ENCODE measurements at regions not wholly inside any gene's neighbourhood (a gene's known extent, or its start where the extent isn't known, plus 50 kb on each side); places are given as distances from the start of the nearest gene placed in this dataset.
"Not testable (repeated sequence)": the region's sequence is repeated elsewhere in the genome, so short reads cannot be mapped to it uniquely, and the experiment has no call there.

GRCh38 chr9:79056041-79056440 lies 515.7 kb upstream of the TLE4 start:
- DNase-seq (ENCODE audit: low read depth in 2 of 2, low spot score in 1 of 2), result no peak

- DNase-seq (ENCODE audit: low read depth in 2 of 2, low spot score in 1 of 2), result no peak
These were observed 514.2 kb upstream of the TLE4 start for GRCh38 chr9:79057576-79057975.

- DNase-seq (ENCODE audit: low read depth in 2 of 2, low spot score in 1 of 2), result no peak
These were observed 511.0 kb upstream of the TLE4 start for GRCh38 chr9:79060766-79061165.

GRCh38 chr9:79061752-79062616 lies 509.8 kb upstream of the TLE4 start:
- no peak for DNase-seq (ENCODE audit: low read depth in 2 of 2, low spot score in 1 of 2)

- no peak for DNase-seq (ENCODE audit: low read depth in 2 of 2, low spot score in 1 of 2)
These were observed 498.6 kb upstream of the TLE4 start for GRCh38 chr9:79073201-79073600.

- no peak for DNase-seq (ENCODE audit: low read depth in 2 of 2, low spot score in 1 of 2)
These were observed 491.2 kb upstream of the TLE4 start for GRCh38 chr9:79080536-79080935.

GRCh38 chr9:79083621-79084020 lies 488.1 kb upstream of the TLE4 start:
- no peak for DNase-seq (ENCODE audit: low read depth in 2 of 2, low spot score in 1 of 2)

- no peak for DNase-seq (ENCODE audit: low read depth in 2 of 2, low spot score in 1 of 2)
These were observed 484.6 kb upstream of the TLE4 start for GRCh38 chr9:79087133-79087532.

GRCh38 chr9:79089054-79089560 lies 482.7 kb upstream of the TLE4 start:
- no peak for DNase-seq (ENCODE audit: low read depth in 2 of 2, low spot score in 1 of 2)

GRCh38 chr9:79089851-79090250 lies 481.9 kb upstream of the TLE4 start:
- not testable (repeated sequence) for DNase-seq (ENCODE audit: low read depth in 2 of 2, low spot score in 1 of 2)

GRCh38 chr9:79103257-79103656 lies 468.5 kb upstream of the TLE4 start:
- not testable (repeated sequence) for DNase-seq (ENCODE audit: low read depth in 2 of 2, low spot score in 1 of 2)

GRCh38 chr9:79104216-79104615 lies 467.5 kb upstream of the TLE4 start:
- no peak for DNase-seq (ENCODE audit: low read depth in 2 of 2, low spot score in 1 of 2)

- no peak for DNase-seq (ENCODE audit: low read depth in 2 of 2, low spot score in 1 of 2)
These were observed 466.8 kb upstream of the TLE4 start for GRCh38 chr9:79104951-79105350.

- no peak for DNase-seq (ENCODE audit: low read depth in 2 of 2, low spot score in 1 of 2)
These were observed 463.7 kb upstream of the TLE4 start for GRCh38 chr9:79107911-79108676.

- no peak for DNase-seq (ENCODE audit: low read depth in 2 of 2, low spot score in 1 of 2)
These were observed 460.1 kb upstream of the TLE4 start for GRCh38 chr9:79111653-79112052.

GRCh38 chr9:79115176-79115575 lies 456.6 kb upstream of the TLE4 start:
- DNase-seq (ENCODE audit: low read depth in 2 of 2, low spot score in 1 of 2), result no peak

GRCh38 chr9:79116041-79116440 lies 455.7 kb upstream of the TLE4 start:
- no peak for DNase-seq (ENCODE audit: low read depth in 2 of 2, low spot score in 1 of 2)

GRCh38 chr9:79116709-79117108 lies 455.1 kb upstream of the TLE4 start:
- no peak for DNase-seq (ENCODE audit: low read depth in 2 of 2, low spot score in 1 of 2)

GRCh38 chr9:79120533-79120932 lies 451.2 kb upstream of the TLE4 start:
- DNase-seq (ENCODE audit: low read depth in 2 of 2, low spot score in 1 of 2), result no peak

GRCh38 chr9:79120941-79121340 lies 450.8 kb upstream of the TLE4 start:
- DNase-seq (ENCODE audit: low read depth in 2 of 2, low spot score in 1 of 2), result no peak

GRCh38 chr9:79123415-79123814 lies 448.4 kb upstream of the TLE4 start:
- no peak for DNase-seq (ENCODE audit: low read depth in 2 of 2, low spot score in 1 of 2)

GRCh38 chr9:79127661-79128060 lies 444.1 kb upstream of the TLE4 start:
- DNase-seq (ENCODE audit: low read depth in 2 of 2, low spot score in 1 of 2), result no peak
